CD4-positive, CD25-positive, alpha-beta regulatory T cell (primary cell): ENCODE measurements at regions not wholly inside any gene's neighbourhood (a gene's known extent, or its start where the extent isn't known, plus 50 kb on each side); places are given as distances from the start of the nearest gene placed in this dataset.
"Not testable (repeated sequence)": the region's sequence is repeated elsewhere in the genome, so short reads cannot be mapped to it uniquely, and the experiment has no call there.

Source experiments
- ATAC-seq, 2 donors: fragments of 150-1000 bp; cut with Tn5 transposase; one replicate each; pipeline ENCODE4 v1.10.0; 2021; ENCODE audit warnings: low read depth in 2 of 2, moderate number of reproducible peaks in 2 of 2, moderate library complexity in 1 of 2
- DNase-seq, 3 donors: peaks; one replicate each; pipeline versions ENCODE4 v3.0.0 to v3.0.0-alpha.2; 2012 to 2022; ENCODE audit warnings: mixed read lengths in 1 of 3
- H3K27ac ChIP-seq: one replicate; pipeline ENCODE4 v1.7.0; 2013; ENCODE audit warnings: mild to moderate bottlenecking, low read length; ENCODE audit not compliant: insufficient read depth, poor library complexity, severe bottlenecking
- H3K27me3 ChIP-seq: one replicate; pipeline ENCODE4 v1.7.0; 2013; ENCODE audit warnings: low read length; ENCODE audit not compliant: control insufficient read depth, insufficient read depth
- H3K36me3 ChIP-seq: one replicate; pipeline ENCODE4 v1.7.0; 2013; ENCODE audit warnings: mild to moderate bottlenecking, low read length, moderate library complexity; ENCODE audit not compliant: control insufficient read depth, insufficient read depth
- H3K4me1 ChIP-seq: 2 replicates; pipeline ENCODE4 v1.7.0; 2013; ENCODE audit warnings: mild to moderate bottlenecking, low read length; ENCODE audit not compliant: insufficient read depth, control insufficient read depth, poor library complexity, severe bottlenecking
- H3K4me3 ChIP-seq: one replicate; pipeline ENCODE4 v1.7.0; 2013; ENCODE audit warnings: low read depth, mild to moderate bottlenecking, low read length, moderate library complexity
- H3K9me3 ChIP-seq, 2 experiments: 1 replicate in 1 of 2; 2 replicates in 1 of 2; pipeline ENCODE4 v1.7.0; 2013; ENCODE audit warnings: low read length in 2 of 2, mild to moderate bottlenecking in 1 of 2, moderate library complexity in 1 of 2; ENCODE audit not compliant: control insufficient read depth in 2 of 2
- H3K27ac Mint-ChIP-seq, 3 donors: one replicate each; pipeline ENCODE4 v1.8.0; 2020 to 2022; ENCODE audit warnings: mild to moderate bottlenecking in 3 of 3, mixed read lengths in 3 of 3, moderate library complexity in 2 of 3
- H3K27me3 Mint-ChIP-seq: one replicate; pipeline ENCODE4 v1.8.0; 2022; ENCODE audit warnings: mild to moderate bottlenecking, mixed read lengths
- H3K36me3 Mint-ChIP-seq: one replicate; pipeline ENCODE4 v1.8.0; 2020; ENCODE audit warnings: mixed read lengths
- H3K4me1 Mint-ChIP-seq, 4 donors: one replicate each; pipeline ENCODE4 v1.8.0; 2020 to 2022; ENCODE audit warnings: mixed read lengths in 4 of 4, mild to moderate bottlenecking in 1 of 4
- H3K4me3 Mint-ChIP-seq, 4 donors: one replicate each; pipeline ENCODE4 v1.8.0; 2020 to 2022; ENCODE audit warnings: mild to moderate bottlenecking in 4 of 4, mixed read lengths in 4 of 4, moderate library complexity in 3 of 4
- H3K9me3 Mint-ChIP-seq, 7 donors: one replicate each; pipeline ENCODE4 v1.8.0; 2020 to 2022; ENCODE audit warnings: mixed read lengths in 7 of 7, mild to moderate bottlenecking in 3 of 7, moderate library complexity in 2 of 7

- Mint-ChIP-seq H3K4me1 (no peaks in the 10 kb centered on the region), H3K36me3 (no peaks in the 10 kb centered on the region), H3K27me3 (no peaks in the 10 kb centered on the region), H3K4me3 (no peak overlapping the region), H3K27ac (no peak overlapping the region), H3K9me3 (peaks cover 0 to 7% (median 3%) of the 10 kb centered on the region in 7 donors)
- no peak overlapping the region for H3K4me3 ChIP-seq
- no peaks in the 10 kb centered on the region for H3K36me3 ChIP-seq
- no peaks in the 10 kb centered on the region for H3K27me3 ChIP-seq
- no peak overlapping the region for H3K27ac ChIP-seq
- ATAC-seq (no peak), DNase-seq (no peak)
- no peaks in the 10 kb centered on the region for H3K4me1 ChIP-seq
- no peaks in the 10 kb centered on the region for H3K9me3 ChIP-seq
These were observed 196.4 kb downstream of the ANKRD7 start for GRCh38 chr7:118420888-118421287.

- Mint-ChIP-seq H3K4me3 (no peak overlapping the region), H3K27ac (no peak overlapping the region), H3K27me3 (no peaks in the 10 kb centered on the region), H3K9me3 (peaks cover 3 to 21% (median 10%) of the 10 kb centered on the region in 7 donors), H3K4me1 (no peaks in the 10 kb centered on the region), H3K36me3 (no peaks in the 10 kb centered on the region)
- Histone ChIP-seq H3K27ac (no peak overlapping the region), H3K4me1 (no peaks in the 10 kb centered on the region), H3K27me3 (no peaks in the 10 kb centered on the region), H3K9me3 (no peaks in the 10 kb centered on the region), H3K4me3 (no peak overlapping the region), H3K36me3 (no peaks in the 10 kb centered on the region)
- DNase-seq = no peak
- ATAC-seq = no peak
These were observed 204.6 kb downstream of the ANKRD7 start for GRCh38 chr7:118429141-118429540.

GRCh38 chr7:118436663-118437062 is 212.2 kb downstream of the ANKRD7 start:
- H3K4me3 ChIP-seq = no peak overlapping the region
- H3K4me3 Mint-ChIP-seq = no peak overlapping the region
- no peaks in the 10 kb centered on the region for H3K9me3 ChIP-seq
- no peaks in the 10 kb centered on the region for H3K27me3 Mint-ChIP-seq
- H3K27ac ChIP-seq = no peak overlapping the region
- no peak for ATAC-seq
- H3K27me3 ChIP-seq = no peaks in the 10 kb centered on the region
- H3K36me3 ChIP-seq = no peaks in the 10 kb centered on the region
- no peak overlapping the region for H3K27ac Mint-ChIP-seq
- no peak for DNase-seq
- no peaks in the 10 kb centered on the region for H3K4me1 ChIP-seq
- H3K36me3 Mint-ChIP-seq = no peaks in the 10 kb centered on the region
- peaks cover 0 to 40% (median 8%) of the 10 kb centered on the region in 7 donors for H3K9me3 Mint-ChIP-seq
- no peaks in the 10 kb centered on the region for H3K4me1 Mint-ChIP-seq

GRCh38 chr7:118449030-118449429 is 224.5 kb downstream of the ANKRD7 start:
- not testable (repeated sequence) for H3K4me3 ChIP-seq, DNase-seq, H3K36me3 ChIP-seq, H3K9me3 ChIP-seq, H3K27me3 ChIP-seq, H3K4me1 Mint-ChIP-seq, H3K36me3 Mint-ChIP-seq, H3K27ac ChIP-seq, H3K27me3 Mint-ChIP-seq, ATAC-seq, H3K27ac Mint-ChIP-seq, H3K4me1 ChIP-seq, H3K4me3 Mint-ChIP-seq
- H3K9me3 Mint-ChIP-seq = peaks cover 0 to 19% (median 7%) of the 10 kb centered on the region in 7 donors

- H3K4me1 Mint-ChIP-seq = no peaks in the 10 kb centered on the region
- H3K4me1 ChIP-seq = no peaks in the 10 kb centered on the region
- DNase-seq = no peak
- H3K27ac Mint-ChIP-seq = no peak overlapping the region
- no peaks in the 10 kb centered on the region for H3K9me3 ChIP-seq
- H3K27me3 Mint-ChIP-seq = no peaks in the 10 kb centered on the region
- no peak overlapping the region for H3K4me3 Mint-ChIP-seq
- H3K4me3 ChIP-seq = no peak overlapping the region
- ATAC-seq = no peak
- H3K36me3 ChIP-seq = no peaks in the 10 kb centered on the region
- H3K27me3 ChIP-seq = no peaks in the 10 kb centered on the region
- H3K9me3 Mint-ChIP-seq = peaks cover 1 to 13% (median 9%) of the 10 kb centered on the region in 7 donors
- no peaks in the 10 kb centered on the region for H3K36me3 Mint-ChIP-seq
- no peak overlapping the region for H3K27ac ChIP-seq
These were observed 225.5 kb downstream of the ANKRD7 start for GRCh38 chr7:118449797-118450567.

- ATAC-seq = no peak
- Histone ChIP-seq H3K4me1 (no peaks in the 10 kb centered on the region), H3K27me3 (no peaks in the 10 kb centered on the region), H3K27ac (no peak overlapping the region), H3K4me3 (no peak overlapping the region), H3K9me3 (no peaks in the 10 kb centered on the region), H3K36me3 (no peaks in the 10 kb centered on the region)
- no peak overlapping the region for H3K4me3 Mint-ChIP-seq
- H3K27me3 Mint-ChIP-seq = no peaks in the 10 kb centered on the region
- H3K36me3 Mint-ChIP-seq = no peaks in the 10 kb centered on the region
- no peak overlapping the region for H3K27ac Mint-ChIP-seq
- H3K9me3 Mint-ChIP-seq = peaks cover 0 to 9% (median 6%) of the 10 kb centered on the region in 7 donors
- no peak for DNase-seq
- no peaks in the 10 kb centered on the region for H3K4me1 Mint-ChIP-seq
These were observed 227.6 kb downstream of the ANKRD7 start for GRCh38 chr7:118452128-118452527.

GRCh38 chr7:118467381-118467780 is 242.9 kb downstream of the ANKRD7 start:
- Histone ChIP-seq H3K4me1 (no peaks in the 10 kb centered on the region), H3K36me3 (no peaks in the 10 kb centered on the region), H3K9me3 (no peaks in the 10 kb centered on the region), H3K4me3 (no peak overlapping the region), H3K27me3 (no peaks in the 10 kb centered on the region), H3K27ac (no peak overlapping the region)
- no peak overlapping the region for H3K4me3 Mint-ChIP-seq
- no peaks in the 10 kb centered on the region for H3K4me1 Mint-ChIP-seq
- no peak overlapping the region for H3K27ac Mint-ChIP-seq
- peaks cover 0 to 8% (median 2%) of the 10 kb centered on the region in 7 donors for H3K9me3 Mint-ChIP-seq
- H3K27me3 Mint-ChIP-seq = no peaks in the 10 kb centered on the region
- H3K36me3 Mint-ChIP-seq = no peaks in the 10 kb centered on the region
- DNase-seq (no peak), ATAC-seq (no peak)

- H3K4me3 Mint-ChIP-seq = no peak overlapping the region
- no peak overlapping the region for H3K4me3 ChIP-seq
- no peak for DNase-seq
- no peaks in the 10 kb centered on the region for H3K4me1 ChIP-seq
- no peaks in the 10 kb centered on the region for H3K36me3 ChIP-seq
- H3K9me3 Mint-ChIP-seq = peaks cover 0 to 13% (median 6%) of the 10 kb centered on the region in 7 donors
- no peak for ATAC-seq
- no peak overlapping the region for H3K27ac Mint-ChIP-seq
- no peaks in the 10 kb centered on the region for H3K27me3 Mint-ChIP-seq
- H3K9me3 ChIP-seq = no peaks in the 10 kb centered on the region
- no peaks in the 10 kb centered on the region for H3K27me3 ChIP-seq
- no peak overlapping the region for H3K27ac ChIP-seq
- H3K4me1 Mint-ChIP-seq = no peaks in the 10 kb centered on the region
- H3K36me3 Mint-ChIP-seq = no peaks in the 10 kb centered on the region
These were observed 248.1 kb downstream of the ANKRD7 start for GRCh38 chr7:118472581-118472980.
